HFFc6 (cell line): ENCODE measurements at regions not wholly inside any gene's neighbourhood (a gene's known extent, or its start where the extent isn't known, plus 50 kb on each side); places are given as distances from the start of the nearest gene placed in this dataset.

Source experiments
- DNase-seq: peaks from one replicate; pipeline ENCODE4 v3.0.0-alpha.2; 2018
- H3K27ac Mint-ChIP-seq: 2 replicates; pipeline ENCODE4 v1.8.0; 2020; ENCODE audit warnings: mild to moderate bottlenecking, mixed read lengths
- H3K27me3 Mint-ChIP-seq: 2 replicates; pipeline ENCODE4 v1.8.0; 2021; ENCODE audit warnings: mild to moderate bottlenecking, moderate library complexity, mixed read lengths; ENCODE audit not compliant: insufficient read depth
- H3K36me3 Mint-ChIP-seq: 2 replicates; pipeline ENCODE4 v1.8.0; 2021; ENCODE audit warnings: low read depth, mixed read lengths
- H3K4me1 Mint-ChIP-seq: 2 replicates; pipeline ENCODE4 v1.8.0; 2020; ENCODE audit warnings: low read depth, mixed read lengths
- H3K4me3 Mint-ChIP-seq: 2 replicates; pipeline ENCODE4 v1.8.0; 2020; ENCODE audit warnings: mild to moderate bottlenecking, moderate library complexity, mixed read lengths
- H3K9me3 Mint-ChIP-seq: 2 replicates; pipeline ENCODE4 v1.8.0; 2020; ENCODE audit warnings: mild to moderate bottlenecking, mixed read lengths
- TF ChIP-seq, protein P1 (sequence below): fragments of 200-600 bp; sonication (generic); IDR thresholded peaks from 2 replicates; pipeline ENCODE4 v1.5.0; 2021; ENCODE audit warnings: antibody characterized with exemption, mild to moderate bottlenecking

DNA sequence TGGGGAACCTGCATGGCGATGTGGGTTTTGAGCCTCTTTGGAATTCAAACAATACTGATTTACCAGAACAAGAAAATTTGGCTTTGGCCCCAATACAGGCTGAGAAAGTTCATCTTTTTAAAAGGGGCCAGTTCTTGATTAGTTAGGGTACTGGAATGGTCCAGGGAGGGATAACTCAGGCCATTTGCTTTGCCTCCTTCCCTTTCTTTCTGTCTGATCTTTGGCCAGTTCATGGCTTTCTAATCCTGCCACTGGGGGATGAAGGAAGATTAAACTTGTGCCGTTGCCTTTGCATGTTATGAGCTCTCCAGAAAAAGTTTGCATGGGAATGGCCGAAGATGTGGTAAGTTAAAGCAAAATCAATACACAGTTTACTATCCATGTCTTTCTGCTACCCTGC is 78.4 kb downstream of the ADAMTS15 start:
- Mint-ChIP-seq H3K9me3 (no peaks in the 10 kb centered on the region), H3K27me3 (peaks cover 2% of the 10 kb centered on the region), H3K27ac (no peak overlapping the region), H3K4me3 (no peak overlapping the region), H3K4me1 (peaks cover 44% of the 10 kb centered on the region), H3K36me3 (no peaks in the 10 kb centered on the region)
- TF ChIP-seq, protein P1, sequence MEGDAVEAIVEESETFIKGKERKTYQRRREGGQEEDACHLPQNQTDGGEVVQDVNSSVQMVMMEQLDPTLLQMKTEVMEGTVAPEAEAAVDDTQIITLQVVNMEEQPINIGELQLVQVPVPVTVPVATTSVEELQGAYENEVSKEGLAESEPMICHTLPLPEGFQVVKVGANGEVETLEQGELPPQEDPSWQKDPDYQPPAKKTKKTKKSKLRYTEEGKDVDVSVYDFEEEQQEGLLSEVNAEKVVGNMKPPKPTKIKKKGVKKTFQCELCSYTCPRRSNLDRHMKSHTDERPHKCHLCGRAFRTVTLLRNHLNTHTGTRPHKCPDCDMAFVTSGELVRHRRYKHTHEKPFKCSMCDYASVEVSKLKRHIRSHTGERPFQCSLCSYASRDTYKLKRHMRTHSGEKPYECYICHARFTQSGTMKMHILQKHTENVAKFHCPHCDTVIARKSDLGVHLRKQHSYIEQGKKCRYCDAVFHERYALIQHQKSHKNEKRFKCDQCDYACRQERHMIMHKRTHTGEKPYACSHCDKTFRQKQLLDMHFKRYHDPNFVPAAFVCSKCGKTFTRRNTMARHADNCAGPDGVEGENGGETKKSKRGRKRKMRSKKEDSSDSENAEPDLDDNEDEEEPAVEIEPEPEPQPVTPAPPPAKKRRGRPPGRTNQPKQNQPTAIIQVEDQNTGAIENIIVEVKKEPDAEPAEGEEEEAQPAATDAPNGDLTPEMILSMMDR = no peak
- no peak for DNase-seq

DNA sequence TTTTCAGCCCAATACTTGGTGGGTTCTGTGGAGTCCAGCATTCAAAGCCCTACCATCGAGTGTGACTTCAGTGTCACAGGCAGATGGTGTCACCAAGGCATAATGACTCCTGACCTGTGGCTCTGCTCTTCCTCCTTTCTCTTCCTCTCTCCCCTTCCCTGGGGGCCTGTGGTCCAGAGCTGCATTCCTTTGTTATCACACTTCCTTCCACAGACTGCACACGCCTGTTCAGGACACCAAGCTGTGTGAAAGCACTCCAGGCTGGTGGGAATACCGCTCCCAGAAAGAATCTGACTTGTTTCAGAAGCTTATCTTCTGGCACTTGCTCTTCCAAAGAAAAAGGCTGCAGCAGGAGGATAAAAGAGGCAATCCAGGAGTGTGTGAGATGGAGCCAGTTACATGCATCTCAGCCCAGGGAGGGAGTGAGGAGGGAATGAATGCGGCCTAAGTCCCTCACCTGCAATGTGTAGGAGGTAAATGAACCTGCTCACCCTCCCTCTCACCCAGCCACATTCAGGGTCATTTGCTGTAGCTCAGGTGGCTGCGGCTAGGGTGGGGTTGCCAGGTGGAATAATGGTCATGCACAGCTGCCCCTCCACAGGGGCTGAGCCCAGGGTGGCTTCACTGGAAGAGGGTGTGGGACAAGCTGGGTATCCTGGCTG is 79.3 kb downstream of the ADAMTS15 start:
- no peaks in the 10 kb centered on the region for H3K9me3 Mint-ChIP-seq
- H3K36me3 Mint-ChIP-seq = no peaks in the 10 kb centered on the region
- peaks cover 4% of the 10 kb centered on the region for H3K27me3 Mint-ChIP-seq
- H3K4me3 Mint-ChIP-seq = no peak overlapping the region
- peaks cover 35% of the 10 kb centered on the region for H3K4me1 Mint-ChIP-seq
- TF ChIP-seq, protein P1 = no peak
- DNase-seq = no peak
- no peak overlapping the region for H3K27ac Mint-ChIP-seq

DNA sequence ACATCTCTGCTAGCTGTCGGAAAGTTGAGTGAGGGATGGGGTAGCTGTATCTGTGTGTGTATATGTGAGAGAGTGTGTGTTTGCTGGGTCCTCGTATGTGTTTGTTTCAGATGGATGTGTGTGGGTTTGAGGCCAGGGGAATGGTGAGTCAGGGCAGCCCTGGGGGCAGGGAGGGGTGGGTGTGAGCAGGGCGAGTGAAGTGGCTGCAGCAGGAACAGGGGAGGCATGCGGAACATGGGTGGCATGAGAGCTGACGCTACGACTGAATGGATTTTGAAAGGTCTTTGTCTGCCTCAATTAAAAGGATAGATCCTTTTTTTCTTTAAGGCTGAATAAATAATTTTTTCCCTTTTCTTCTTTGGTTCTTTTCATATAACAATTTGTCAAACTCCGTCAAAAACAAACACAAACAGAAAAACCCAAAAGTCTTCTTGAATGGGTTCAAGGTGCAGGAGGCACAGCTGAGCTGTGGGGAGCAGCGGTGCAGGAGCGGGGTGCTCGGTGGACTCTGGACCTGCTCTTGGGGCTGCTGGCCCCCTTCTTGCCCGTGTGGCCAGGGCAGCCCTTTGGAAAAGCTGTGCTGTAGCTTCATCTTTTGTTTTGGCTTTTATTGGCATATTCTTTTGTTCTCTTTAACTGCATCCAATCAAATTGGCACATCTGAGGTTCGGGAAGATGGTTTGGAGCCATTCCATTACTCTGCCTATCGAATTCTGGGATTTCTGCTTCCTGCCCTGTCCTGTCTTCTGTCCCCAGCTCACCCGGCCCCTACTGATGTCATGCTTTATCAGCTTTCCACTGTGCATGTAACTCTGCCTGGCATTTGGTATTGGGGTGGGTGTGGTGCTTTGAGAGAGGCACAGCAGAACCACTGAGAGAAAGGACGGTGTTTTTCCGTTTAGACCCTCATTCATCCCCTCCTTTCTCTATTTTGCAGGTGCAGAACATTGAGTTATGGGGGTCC is 80.1 kb downstream of the ADAMTS15 start:
- Mint-ChIP-seq H3K9me3 (no peaks in the 10 kb centered on the region), H3K4me3 (no peak overlapping the region), H3K4me1 (peaks cover 27% of the 10 kb centered on the region), H3K36me3 (no peaks in the 10 kb centered on the region), H3K27me3 (peaks cover 5% of the 10 kb centered on the region), H3K27ac (no peak overlapping the region)
- TF ChIP-seq, protein P1 = no peak
- no peak for DNase-seq

DNA sequence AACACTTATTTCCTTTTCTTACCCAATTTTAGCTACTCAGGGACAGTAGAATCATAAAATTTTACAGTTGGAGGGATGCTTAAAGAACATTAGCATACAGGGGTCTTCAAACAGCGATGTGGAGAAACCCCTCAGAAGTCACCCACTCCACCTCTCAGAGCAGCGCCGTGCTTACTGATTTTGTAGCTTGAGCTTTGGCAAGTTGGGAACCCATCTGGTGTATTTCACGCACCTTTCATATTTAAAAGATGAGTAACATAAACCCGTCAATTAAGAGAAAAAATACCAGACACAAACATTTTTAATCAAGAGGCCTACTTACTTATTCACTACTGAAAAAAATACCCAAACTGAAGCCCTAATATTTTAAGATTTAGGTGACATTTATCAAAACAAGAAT is 80.9 kb downstream of the ADAMTS15 start:
- Mint-ChIP-seq H3K9me3 (no peaks in the 10 kb centered on the region), H3K36me3 (no peaks in the 10 kb centered on the region)

DNA sequence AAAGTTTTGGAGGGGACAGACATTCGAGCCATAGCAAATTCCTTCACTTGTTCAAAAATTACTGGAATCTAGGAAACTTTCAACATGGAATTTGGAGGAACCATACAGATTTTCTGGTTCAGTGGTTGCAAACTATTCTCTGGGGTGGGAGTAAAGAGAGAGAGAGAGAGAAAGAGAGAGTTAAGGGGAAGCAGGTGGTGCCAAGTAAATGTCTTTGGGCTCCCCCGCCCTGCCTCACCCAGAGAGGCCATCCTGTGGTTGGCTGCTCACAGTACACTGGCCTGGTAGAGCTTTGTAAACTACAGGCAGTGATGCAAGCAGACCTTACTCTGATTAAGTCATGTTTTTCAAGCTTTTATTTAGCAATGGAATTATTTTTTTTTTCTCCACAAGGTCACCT is 82.6 kb downstream of the ADAMTS15 start:
- DNase-seq = no peak
- TF ChIP-seq, protein P1 = no peak
- H3K4me3 Mint-ChIP-seq = no peak overlapping the region
- H3K4me1 Mint-ChIP-seq = peaks cover 18% of the 10 kb centered on the region
- no peak overlapping the region for H3K27ac Mint-ChIP-seq
- no peaks in the 10 kb centered on the region for H3K9me3 Mint-ChIP-seq
- H3K36me3 Mint-ChIP-seq = no peaks in the 10 kb centered on the region
- peaks cover 12% of the 10 kb centered on the region for H3K27me3 Mint-ChIP-seq

More for the DNA sequence above, 80.9 kb downstream of the ADAMTS15 start:
- Mint-ChIP-seq H3K4me3 (no peak overlapping the region), H3K27ac (no peak overlapping the region), H3K27me3 (peaks cover 7% of the 10 kb centered on the region), H3K4me1 (peaks cover 19% of the 10 kb centered on the region)
- no peak for DNase-seq
- TF ChIP-seq, protein P1 = no peak
